Fibroblast of skin of scalp (primary cell): ENCODE measurements at regions not wholly inside any gene's neighbourhood (a gene's known extent, or its start where the extent isn't known, plus 50 kb on each side); places are given as distances from the start of the nearest gene placed in this dataset.

ENCODE experiments used
- DNase-seq: peaks from one replicate; pipeline ENCODE4 v3.0.0-alpha.2; 2013

DNA sequence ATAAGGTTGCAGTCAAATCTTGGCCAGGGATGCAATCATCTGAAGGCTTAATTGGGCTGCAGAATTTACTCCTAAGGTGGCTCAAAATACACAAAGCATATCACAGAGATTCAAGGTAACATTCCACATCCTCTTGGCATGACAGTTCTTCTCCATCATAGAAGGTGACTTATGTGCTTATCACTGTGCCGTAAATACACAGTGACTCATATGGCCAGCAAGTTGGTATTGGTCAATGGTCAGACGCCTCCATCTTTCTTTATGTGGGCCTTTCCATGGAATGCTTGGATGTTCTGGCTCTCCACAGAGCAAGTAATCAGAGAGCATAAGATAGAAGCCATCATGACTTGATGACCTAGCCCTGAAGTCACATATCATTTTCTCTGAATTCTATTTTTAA lies 168.8 kb upstream of the ST8SIA2 start:
- no peak for DNase-seq

DNA sequence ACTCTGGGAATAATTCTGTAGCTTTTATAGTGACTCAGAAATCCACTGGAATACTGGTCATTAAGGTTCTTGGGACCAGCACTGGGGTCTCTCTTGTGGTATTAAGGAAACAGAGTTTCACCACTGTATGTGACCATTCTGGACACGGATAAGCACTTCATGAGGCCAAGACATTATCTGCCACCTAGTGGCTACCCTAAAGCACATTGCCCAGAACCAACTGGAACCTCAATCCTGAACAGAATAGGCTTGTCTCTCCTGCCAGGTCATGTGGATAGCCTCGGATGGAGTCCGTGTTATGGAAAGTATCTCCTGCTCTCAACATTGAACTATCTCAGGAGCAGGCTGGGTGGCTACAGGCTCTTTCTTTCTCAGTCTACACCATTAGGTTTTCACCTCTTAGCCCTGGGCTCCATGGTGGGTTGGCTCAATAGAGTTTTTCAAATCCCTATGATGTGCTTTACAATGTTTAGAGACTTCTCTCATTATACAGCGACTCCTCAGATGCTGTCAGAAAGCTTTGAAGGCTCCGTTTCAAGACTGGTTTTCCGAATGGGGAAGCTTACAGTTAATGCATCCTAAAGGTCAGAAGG lies 167.6 kb upstream of the ST8SIA2 start:
- DNase-seq: peak; percentile 19

DNA sequence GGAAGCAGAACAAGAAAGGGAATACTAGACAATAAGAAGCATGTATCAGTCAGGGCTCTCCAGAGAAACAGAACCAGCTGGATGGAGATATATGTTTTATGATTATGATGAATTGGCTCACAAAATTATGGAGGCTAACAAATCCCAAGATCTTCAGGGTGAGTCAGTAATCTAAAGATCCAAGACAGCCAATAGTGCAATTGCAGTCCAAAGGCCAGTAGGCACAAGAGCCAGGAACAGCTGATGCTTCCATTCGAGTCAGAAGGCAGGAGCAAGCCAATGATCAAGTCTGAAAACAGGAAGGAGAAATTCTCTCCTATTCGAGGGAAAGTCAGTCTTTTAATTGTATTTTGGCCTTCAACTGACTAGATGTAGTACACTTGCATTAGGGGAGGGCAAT lies 164.9 kb upstream of the ST8SIA2 start:
- DNase-seq: no peak

DNA sequence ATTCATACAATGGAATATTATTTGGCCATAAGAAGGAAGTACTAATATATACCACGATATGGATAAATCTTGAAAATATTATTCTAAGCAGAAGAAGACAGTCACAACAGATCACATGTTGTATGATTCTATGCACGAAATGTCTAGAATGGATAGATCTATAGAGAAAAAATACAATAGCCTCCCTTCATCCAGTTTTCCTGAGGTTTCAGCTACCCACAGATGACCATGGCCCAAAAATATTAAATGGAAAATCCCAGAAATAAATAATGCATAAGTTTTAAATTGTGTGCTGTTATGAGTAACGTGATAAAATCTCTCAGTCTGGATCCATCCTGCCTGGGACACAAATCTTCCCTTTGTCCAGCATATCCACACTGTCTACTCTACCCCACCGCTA lies 162.2 kb upstream of the ST8SIA2 start:
- DNase-seq: no peak

DNA sequence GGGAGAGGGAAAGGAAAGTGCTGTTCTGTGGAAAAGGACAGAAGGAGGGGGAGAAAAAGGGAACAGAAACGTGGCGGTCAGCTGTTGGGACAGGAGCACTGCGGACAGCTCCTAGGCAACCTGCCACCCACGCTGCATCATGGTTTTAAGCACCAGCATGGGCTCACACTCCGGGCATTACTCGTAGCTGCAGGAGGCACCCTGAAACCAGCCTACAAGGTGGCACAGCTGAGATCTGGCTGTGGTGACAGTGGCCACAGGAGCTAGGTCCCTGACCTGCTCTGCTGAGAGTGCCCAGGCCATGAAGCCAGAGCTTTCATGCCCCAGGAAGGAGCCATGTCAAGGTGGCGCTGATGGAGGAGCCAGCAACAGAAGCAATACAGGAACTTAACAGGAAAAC lies 161.4 kb upstream of the ST8SIA2 start:
- DNase-seq: no peak

DNA sequence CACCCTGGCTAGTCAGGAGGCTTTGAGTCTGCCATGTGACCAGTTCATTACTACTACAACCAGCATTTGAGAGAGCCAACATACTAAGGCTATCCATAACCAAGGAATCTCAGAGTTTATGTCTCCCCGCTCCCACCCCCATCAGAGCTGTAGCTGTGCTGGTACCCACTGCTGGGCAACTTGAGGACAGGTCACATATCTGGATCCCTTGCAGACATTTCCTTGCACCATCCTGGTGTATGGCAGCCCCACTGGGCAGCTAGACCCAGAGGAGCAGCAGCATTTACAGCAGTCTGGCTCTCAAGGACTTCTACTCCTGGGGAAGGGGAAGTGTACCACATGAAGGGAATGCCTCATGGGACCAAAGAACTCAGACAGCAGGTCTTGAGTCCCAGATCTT lies 160.8 kb upstream of the ST8SIA2 start:
- DNase-seq: no peak

DNA sequence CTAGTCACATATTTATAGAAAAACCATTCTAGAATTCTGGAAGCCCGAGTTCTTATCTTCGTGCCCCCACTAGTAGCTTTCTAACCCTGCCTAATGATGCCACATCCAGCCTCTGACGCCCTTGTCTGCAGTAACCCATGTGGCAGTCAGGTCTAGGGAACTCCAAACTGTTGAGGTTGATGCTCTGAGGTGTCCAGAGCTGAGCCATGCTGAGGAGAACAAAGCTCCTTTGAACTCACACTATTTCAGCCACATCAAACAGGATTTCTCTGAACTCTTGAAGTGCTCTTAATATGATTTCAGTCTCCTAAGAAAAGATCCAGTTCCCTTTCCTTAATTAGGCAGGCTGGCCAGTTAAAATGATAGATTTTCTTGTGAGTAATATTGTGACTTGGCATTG lies 150.5 kb upstream of the ST8SIA2 start:
- no peak for DNase-seq

DNA sequence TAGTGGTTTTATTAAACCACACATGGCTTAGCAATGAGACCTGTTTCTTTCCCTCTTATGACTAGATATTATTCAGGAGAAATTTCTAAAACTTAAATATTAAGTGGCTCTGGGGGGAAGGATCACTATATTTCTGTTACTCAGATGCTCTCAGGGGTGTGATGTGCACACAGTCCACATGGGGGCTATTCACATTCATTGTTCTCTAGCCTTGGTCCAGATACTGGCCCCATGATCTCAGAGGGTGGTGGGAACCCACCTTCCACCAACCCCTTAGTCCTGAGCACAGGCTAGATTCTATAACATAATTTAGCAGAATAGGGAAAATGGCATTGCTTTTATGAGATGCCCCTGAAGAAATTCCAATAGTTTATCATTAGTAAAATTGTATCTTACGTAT lies 149.0 kb upstream of the ST8SIA2 start:
- no peak for DNase-seq

DNA sequence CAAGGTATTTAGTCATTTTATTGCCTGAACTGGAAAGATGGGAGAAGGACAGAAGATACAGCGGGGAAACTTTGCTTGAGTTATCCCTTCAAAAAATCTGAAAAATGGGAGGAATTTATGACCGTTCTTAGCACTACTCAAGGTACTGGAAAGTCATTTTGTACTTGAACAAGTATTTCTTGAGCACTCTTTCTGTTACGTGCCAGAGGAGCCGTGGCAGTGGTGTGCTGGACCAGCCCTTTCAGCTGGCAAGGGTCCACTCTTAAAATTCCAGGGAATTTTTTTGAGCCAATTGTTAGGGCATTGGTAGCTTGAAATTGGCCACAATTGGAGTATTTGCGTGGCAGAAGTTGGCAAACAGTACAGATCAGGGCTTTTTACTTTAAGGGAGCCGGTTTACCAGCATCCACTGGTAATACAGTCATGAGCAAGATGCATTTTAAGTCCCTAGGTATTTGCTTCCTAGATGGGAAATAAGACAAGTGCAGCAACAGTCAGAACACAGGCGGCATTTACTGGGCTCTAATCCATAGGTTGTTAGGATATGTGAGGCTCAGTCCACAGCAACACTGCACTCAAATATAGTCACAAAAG lies 145.9 kb upstream of the ST8SIA2 start:
- no peak for DNase-seq

DNA sequence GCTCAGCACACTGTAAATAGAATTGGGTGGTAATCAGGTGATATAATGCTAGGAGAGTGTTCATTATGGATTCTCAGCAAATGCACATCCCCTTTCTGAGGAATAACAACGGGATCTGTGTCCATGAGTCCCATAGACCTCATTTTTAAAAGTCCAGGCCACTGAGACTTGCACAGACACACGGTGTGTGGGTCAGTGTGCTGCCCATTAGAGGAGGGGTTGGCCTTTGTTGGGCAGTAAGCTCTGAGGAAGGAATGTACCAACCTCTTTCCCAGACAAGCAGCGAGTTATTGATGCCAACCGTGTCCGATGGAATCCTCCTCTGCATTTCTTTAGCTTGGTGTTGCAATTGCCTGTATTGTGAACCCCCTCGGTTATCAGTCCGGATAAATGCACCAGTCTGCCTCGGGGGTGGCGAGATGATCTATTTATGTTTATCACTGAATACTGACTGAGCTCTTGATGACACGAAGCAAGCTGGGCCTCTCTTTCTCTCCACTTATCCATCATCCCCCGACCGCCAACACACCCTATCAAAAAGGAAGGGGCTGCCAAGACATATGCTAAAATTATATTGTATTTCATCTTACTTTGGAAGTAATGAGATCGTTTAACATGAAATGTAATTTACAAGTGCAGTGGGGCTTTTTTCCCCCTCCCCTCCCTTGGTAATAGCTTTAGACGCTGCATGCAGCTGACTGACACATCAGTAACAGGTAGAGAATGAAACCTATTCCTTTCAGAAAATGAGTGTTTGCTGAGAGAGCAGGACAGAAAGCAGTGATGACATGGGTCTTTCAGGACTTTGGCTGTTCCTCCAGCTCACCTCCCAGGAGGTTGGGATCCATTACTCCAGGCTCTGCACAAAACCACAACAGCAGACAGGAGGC lies 126.6 kb upstream of the ST8SIA2 start:
- no peak for DNase-seq

DNA sequence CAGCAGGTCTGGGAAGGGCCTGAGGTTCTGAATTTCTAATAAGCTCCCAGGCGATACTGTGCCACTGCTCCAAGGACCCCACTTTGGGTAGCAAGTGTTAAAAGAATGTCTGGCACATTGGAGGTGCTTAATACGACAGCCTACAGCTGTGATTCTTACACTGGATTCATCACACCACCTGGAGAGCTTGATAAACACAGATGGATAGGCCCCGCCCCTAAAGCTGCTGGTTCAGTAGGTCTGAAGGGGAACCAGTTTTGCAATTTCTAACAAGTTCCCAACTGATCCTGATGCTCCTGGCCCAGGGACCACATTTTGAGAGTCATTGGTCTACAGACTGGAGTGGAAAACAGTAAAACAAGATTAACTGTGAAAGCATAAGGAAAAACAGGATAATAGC lies 124.8 kb upstream of the ST8SIA2 start:
- no peak for DNase-seq

DNA sequence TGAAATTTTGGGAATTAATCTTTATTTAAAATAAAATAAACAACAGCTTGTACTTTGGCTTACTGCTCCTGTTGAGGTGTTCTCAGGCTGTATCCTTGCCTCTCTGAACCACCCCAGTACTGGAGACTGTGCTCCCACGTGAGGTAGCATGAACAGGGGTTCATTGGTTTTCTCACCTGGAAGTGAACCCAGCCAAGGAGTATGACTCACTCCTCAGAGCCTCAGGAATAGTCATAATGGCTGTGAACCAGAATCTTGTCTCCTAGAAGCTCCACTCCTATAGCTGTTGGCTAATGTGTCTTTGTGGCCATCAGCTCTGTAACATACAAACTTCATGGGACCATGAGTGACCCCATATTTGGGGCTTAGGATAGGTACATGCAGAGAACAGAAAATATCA lies 122.5 kb upstream of the ST8SIA2 start:
- DNase-seq: no peak

DNA sequence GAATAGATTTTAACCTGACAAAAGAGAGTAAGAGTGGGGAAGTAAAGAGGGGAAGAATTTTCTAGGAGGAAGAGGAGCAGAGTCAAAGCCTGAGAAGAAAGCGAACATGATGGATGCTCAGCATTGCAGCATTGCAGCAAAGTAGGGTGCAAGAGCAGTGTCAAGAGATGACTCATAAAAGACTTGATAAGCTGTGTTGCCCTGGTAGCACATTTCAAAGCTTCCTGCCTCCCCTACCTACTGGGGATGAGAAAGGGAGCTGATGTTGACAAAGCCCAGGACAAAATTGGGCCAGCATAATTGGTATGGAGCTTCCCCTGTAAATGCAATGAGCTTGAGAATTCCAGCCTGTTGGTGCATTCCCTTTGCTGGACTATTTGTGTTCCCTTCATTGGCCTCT lies 121.6 kb upstream of the ST8SIA2 start:
- no peak for DNase-seq

DNA sequence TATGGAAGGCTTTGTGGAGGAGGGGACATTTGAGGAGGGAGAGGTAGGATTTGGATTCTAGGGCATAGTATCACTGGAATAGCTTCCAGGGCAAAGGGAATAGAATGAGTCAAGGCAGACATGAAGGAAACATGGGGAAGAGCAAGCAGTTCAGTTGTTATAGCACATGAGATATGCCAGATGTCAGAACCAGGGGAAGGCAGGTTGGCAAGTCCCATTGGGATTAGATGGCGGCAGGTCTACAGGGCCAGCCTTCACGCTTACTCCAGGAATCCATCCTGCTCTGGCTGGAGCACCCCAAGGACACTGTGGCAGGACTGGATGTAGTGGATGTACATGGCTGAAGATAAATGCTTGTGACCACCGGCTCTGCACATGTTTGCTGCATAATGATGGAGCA lies 120.4 kb upstream of the ST8SIA2 start:
- no peak for DNase-seq

DNA sequence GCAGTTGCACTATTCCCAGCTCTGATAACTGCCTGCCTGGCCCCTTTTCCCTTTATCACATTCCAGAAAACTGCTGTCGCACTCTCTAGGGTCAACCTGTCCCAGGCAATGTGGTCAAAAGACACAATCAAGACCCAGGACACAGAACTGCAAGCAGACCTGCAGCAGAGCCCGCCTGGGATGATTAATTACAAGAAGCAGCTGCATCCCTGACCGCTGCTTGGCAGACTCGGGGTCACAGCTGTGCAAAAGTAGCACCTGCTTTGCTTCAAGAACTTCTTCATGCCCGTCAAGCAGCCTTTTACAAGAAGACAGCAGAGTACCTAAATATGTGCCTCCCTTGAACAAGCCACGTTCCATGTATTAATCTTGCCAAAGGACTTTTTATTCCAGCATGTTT lies 120.0 kb upstream of the ST8SIA2 start:
- DNase-seq: no peak

DNA sequence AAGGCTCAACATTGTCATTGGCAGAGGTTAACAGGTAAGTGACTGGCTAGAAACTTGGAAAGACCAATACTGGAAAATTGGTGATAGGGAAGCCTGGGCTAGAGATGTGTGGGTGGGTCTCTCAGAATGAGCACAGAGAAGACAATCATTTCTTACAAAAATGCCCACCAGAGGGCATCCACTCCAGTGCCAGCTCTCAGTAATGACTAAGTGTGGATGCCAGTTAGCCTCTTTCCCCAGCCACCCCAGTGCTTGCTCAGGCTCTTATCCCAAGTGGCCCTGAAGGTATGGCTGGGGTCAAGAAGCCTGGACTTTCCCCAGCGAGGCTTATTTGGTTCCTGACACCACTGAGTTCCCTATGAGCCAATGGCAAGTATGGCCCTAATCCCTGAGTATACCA lies 115.9 kb upstream of the ST8SIA2 start:
- DNase-seq: peak; percentile 49

DNA sequence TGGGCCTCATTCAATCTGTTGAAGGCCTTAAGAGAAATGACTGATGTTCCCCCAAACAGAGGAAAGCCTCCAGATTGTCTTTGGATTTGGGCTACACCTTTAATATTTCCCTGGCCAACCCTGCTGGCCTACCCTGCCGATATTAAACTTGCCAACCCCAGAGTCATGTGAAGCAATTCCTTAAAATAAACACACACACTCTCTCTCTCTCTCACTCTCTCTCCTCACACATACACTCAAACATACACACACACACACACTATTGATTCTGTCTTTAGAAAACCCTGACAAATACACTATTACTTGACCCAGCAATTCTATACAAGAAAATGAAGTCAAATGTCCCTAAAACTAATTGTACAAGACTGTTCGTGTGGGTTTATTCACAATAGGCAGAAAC lies 109.9 kb upstream of the ST8SIA2 start:
- no peak for DNase-seq

DNA sequence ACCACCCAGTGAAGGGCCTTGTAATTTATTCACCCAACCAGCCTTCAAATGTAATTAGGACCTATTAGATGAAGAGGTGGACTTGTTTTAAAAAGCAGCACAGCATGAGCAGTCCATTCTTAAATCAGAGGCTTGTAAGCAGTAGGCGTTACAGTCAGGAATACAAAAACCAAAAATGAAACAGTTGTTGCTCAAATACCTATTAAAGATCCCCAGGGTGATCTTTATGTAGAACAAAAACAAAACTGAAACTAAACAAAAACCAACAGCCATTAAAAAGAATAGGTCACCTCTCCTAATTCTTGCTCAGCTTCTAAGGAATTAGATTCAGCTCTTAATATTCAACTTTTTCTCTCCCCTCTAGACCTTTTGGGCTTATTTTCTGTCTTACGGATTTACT lies 104.9 kb upstream of the ST8SIA2 start:
- no peak for DNase-seq

DNA sequence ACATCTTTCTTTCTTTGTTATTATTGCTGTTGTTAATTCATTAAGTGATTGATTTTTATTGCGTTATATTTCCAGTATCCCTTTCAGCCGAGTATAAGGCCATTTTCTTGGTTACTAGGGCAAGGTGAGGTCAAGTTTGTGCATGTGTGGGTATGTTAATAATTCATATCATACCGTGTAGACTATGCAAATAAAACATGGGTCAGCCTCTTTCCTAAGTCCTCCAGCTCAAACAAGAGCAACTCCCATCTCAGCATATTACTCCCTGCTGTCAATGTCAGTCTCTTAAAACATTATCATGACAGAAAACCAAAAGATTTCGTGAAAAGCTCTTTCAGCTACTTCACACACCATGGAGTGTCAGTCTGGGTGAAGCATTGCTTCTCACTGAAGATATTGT lies 103.9 kb upstream of the ST8SIA2 start:
- DNase-seq: no peak

DNA sequence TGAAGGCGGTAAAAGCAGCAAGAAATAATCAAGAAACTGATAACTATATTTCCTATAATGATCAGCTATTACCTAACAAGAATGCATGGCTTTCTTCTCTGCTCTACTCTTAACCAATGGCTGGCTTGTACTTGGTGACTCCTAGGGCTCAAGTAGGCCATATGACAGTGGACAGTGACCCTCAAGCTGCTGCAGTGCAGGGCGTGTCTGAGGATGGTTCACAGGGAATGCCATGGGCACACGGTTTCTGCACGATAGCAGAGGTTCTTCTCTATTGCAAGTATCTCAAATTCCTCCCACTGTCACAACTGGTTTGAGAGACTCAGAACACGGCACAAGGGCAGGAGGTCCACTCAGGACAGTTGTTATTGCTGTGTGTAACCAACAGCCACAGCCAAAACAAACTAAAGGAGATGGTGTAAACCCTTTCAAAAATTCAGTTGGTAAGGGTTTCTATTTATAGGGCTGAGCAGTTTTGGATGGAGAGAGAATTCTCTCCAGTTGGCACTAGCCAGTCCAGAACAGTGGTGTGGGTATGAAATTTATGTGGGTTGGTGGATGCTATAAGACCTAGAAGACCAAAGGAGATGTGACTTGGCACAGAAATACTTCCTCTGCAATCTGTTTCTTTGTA lies 103.2 kb upstream of the ST8SIA2 start:
- no peak for DNase-seq

DNA sequence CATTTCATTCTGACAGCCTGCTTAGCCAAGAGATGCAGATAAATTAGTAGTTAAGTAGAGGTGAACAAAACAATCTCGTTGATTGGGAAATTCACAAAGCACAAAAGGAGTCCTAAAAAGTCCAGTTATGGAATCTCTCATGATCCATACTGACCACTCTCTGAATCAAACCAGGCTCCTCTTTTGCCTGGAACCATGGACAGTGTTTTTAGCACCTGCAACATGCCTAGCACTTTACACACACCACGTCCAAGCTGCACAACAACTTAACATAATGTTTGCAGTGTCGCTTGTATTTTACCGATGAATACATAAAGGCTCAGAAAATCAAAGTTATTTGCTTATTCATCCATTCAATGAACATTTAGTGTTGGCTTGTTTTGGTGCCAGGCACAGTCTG lies 101.8 kb upstream of the ST8SIA2 start:
- no peak for DNase-seq

DNA sequence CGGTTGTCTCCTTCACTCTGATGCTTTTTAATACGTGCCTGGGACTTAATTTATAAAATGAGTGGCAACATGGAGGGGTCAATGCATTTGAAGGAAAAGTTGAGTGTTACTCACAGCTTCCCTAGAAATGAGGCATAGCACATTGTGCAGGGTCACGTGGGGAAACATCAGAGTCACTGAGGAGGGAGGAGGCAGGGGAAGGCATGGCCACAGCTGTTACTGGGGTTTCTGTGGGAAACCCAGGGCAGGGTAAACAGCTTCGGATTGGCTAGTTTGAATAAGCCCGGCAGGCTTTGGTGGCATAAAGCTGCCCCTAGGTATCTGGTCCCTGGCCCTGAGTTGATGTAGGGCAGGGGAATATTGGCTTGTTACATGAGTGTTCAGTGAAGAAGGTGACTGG lies 98.9 kb upstream of the ST8SIA2 start:
- DNase-seq: no peak

DNA sequence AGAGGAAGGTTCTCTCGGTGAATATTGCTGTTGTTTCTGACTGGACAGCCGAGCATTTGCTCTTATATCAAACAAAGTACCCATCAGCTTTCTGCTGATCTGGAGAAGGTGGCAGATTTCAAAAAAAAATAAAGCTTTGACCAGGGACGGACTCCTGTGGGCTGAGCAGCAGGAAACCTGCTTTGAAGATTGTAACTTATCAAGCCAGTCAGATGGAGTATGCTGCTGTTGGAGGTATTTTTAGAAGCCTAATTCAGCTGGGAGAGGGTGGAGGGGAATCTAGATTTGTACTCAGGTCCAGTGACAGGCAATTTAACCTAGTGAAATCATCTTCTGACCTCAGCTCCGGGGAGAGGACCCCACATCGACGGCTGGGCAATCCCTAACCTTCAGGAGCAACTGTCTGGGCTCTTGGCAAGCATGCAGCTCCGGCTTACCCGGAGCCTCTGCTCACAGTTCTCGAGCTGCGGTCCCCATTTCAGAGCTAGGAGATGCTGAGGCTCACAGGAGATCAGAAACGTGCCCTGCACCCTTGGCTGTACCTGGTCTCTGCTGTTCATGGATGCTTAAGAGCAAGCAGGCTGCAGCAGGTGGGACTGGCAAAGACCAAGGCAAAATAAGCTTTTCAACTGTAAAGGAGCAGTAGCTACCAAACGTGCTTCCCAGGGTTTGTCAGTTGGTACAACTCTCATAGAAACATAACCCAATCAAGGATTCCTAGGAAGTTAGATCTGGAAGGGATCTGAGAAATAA lies 89.3 kb upstream of the ST8SIA2 start:
- no peak for DNase-seq
